H1 (cell line): ENCODE measurements at regions not wholly inside any gene's neighbourhood (a gene's known extent, or its start where the extent isn't known, plus 50 kb on each side); places are given as distances from the start of the nearest gene placed in this dataset.

Experiments
- CTCF ChIA-PET: fragments of 300-600 bp; sonication (Branson Sonifier 250); formaldehyde crosslinking; loops from one replicate; lab custom pipeline; 2021; ENCODE audit not compliant: partially characterized antibody; lab: Charles Lee
- POLR2A ChIA-PET: fragments of 300-600 bp; sonication (Branson Sonifier 250); formaldehyde crosslinking; loops from one replicate; lab custom pipeline; 2021; ENCODE audit warnings: inconsistent platforms; ENCODE audit not compliant: partially characterized antibody; lab: Charles Lee
- DNase-seq, 2 experiments: peaks; one replicate each; pipeline versions ENCODE4 v3.0.0 to v3.0.0-alpha.2; 2010 to 2022; ENCODE audit warnings: low spot score in 2 of 2, low read depth in 1 of 2, mixed read lengths in 1 of 2
- FAIRE-seq: peaks from 2 replicates; lab custom pipeline; 2011; peaks lifted over from hg19 to GRCh38; lab: Jason Lieb, UNC
- H2AFZ ChIP-seq: 2 replicates; pipeline ENCODE4 v1.8.1; 2012; ENCODE audit warnings: low read length, inconsistent platforms
- H2AK5ac ChIP-seq: 2 replicates; pipeline ENCODE4 v1.6.1; 2013; ENCODE audit warnings: low read depth, low read length
- H2BK120ac ChIP-seq: replicated peaks from 2 replicates; pipeline ENCODE3; 2013; ENCODE audit warnings: low read depth, low read length, inconsistent platforms
- H2BK12ac ChIP-seq: 2 replicates; pipeline ENCODE4 v1.6.1; 2013; ENCODE audit warnings: low read depth, low read length
- H2BK15ac ChIP-seq: 2 replicates; pipeline ENCODE4 v1.6.1; 2013; ENCODE audit warnings: low read length
- H2BK20ac ChIP-seq: 2 replicates; pipeline ENCODE4 v1.6.1; 2013; ENCODE audit warnings: low read length
- H2BK5ac ChIP-seq: 2 replicates; pipeline ENCODE4 v1.6.1; 2013; ENCODE audit warnings: low read depth, low read length
- H3K14ac ChIP-seq: 2 replicates; pipeline ENCODE4 v1.6.1; 2013; ENCODE audit warnings: inconsistent platforms; ENCODE audit not compliant: insufficient read length
- H3K18ac ChIP-seq: 2 replicates; pipeline ENCODE4 v1.6.1; 2013; ENCODE audit warnings: low read length; ENCODE audit errors: extremely low read depth
- H3K23ac ChIP-seq: 2 replicates; pipeline ENCODE4 v1.6.1; 2013; ENCODE audit warnings: inconsistent platforms; ENCODE audit not compliant: insufficient read length
- H3K23me2 ChIP-seq: 2 replicates; pipeline ENCODE4 v1.6.1; 2013; ENCODE audit warnings: low read depth, low read length
- H3K27ac ChIP-seq: 2 replicates; pipeline ENCODE4 v1.6.1; 2011; ENCODE audit warnings: low read depth, low read length, inconsistent platforms
- H3K27me3 ChIP-seq, 4 experiments: replicated peaks in 1 of 4; 1 replicate in 1 of 4; 2 replicates in 3 of 4; pipeline versions ENCODE4 v1.6.1 to v1.8.1; 2011 to 2013; ENCODE audit warnings: low read length in 3 of 4, mild to moderate bottlenecking in 3 of 4, inconsistent platforms in 2 of 4, mixed read lengths in 2 of 4, moderate library complexity in 1 of 4; ENCODE audit not compliant: control insufficient read depth in 3 of 4, insufficient read depth in 3 of 4; ENCODE audit errors: extremely low read depth in 1 of 4
- H3K36me3 ChIP-seq, 4 experiments: 2 replicates each; pipeline versions ENCODE4 v1.6.1 to v1.8.1; 2011 to 2013; ENCODE audit warnings: mild to moderate bottlenecking in 4 of 4, low read length in 3 of 4, moderate library complexity in 2 of 4, control low read depth in 1 of 4, inconsistent platforms in 1 of 4; ENCODE audit not compliant: insufficient read depth in 4 of 4, control insufficient read depth in 2 of 4
- H3K4ac ChIP-seq: replicated peaks from 2 replicates; pipeline ENCODE3; 2013; ENCODE audit warnings: low read length, low read depth, mixed read lengths, inconsistent platforms; ENCODE audit not compliant: insufficient read length
- H3K4me1 ChIP-seq, 4 experiments: replicated peaks in 1 of 4; 1 replicate in 1 of 4; 2 replicates in 3 of 4; pipeline versions ENCODE4 v1.6.1 to v1.8.1; 2011 to 2013; ENCODE audit warnings: low read length in 3 of 4, inconsistent platforms in 2 of 4, mixed read lengths in 1 of 4; ENCODE audit not compliant: insufficient read depth in 4 of 4, control insufficient read depth in 3 of 4
- H3K4me2 ChIP-seq, 2 experiments: 2 replicates each; pipeline versions ENCODE4 v1.6.1 to v1.8.1; 2011 to 2013; ENCODE audit warnings: low read depth in 2 of 2, low read length in 2 of 2, control low read depth in 1 of 2, inconsistent platforms in 1 of 2, mild to moderate bottlenecking in 1 of 2; ENCODE audit not compliant: insufficient read depth in 1 of 2
- H3K4me3 ChIP-seq, 4 experiments: fragments of 200-600, 300-600 bp in 1 of 4; sonication (generic), shearing (Covaris generic), sonication (Bioruptor Twin) in 1 of 4; 2 replicates each; pipeline versions ENCODE4 v1.5.1 to v1.8.1; 2011 to 2016; ENCODE audit warnings: low read length in 4 of 4, low read depth in 3 of 4, control low read depth in 2 of 4, inconsistent platforms in 2 of 4, mild to moderate bottlenecking in 2 of 4, mixed read lengths in 1 of 4, moderate library complexity in 1 of 4; ENCODE audit not compliant: insufficient read depth in 2 of 4; ENCODE audit errors: extremely low read depth in 1 of 4
- H3K56ac ChIP-seq: replicated peaks from 2 replicates; pipeline ENCODE3; 2013; ENCODE audit warnings: low read depth, mild to moderate bottlenecking, mixed read lengths, low read length, inconsistent platforms; ENCODE audit not compliant: insufficient read length
- H3K79me1 ChIP-seq: 2 replicates; pipeline ENCODE4 v1.6.1; 2013; ENCODE audit warnings: low read depth, low read length, control low read depth
- H3K79me2 ChIP-seq, 2 experiments: 2 replicates each; pipeline versions ENCODE4 v1.6.1 to v1.8.1; 2012 to 2013; ENCODE audit warnings: low read length in 2 of 2, mild to moderate bottlenecking in 2 of 2, inconsistent platforms in 1 of 2; ENCODE audit not compliant: insufficient read depth in 2 of 2, control insufficient read depth in 1 of 2
- H3K9ac ChIP-seq, 4 experiments: replicated peaks in 1 of 4; 1 replicate in 1 of 4; 2 replicates in 3 of 4; pipeline versions ENCODE4 v1.6.1 to v1.8.1; 2011 to 2013; ENCODE audit warnings: low read depth in 3 of 4, low read length in 3 of 4, control low read depth in 2 of 4, mild to moderate bottlenecking in 2 of 4, moderate library complexity in 2 of 4, inconsistent platforms in 1 of 4; ENCODE audit errors: extremely low read depth in 1 of 4
- H3K9me3 ChIP-seq, 2 experiments: 2 replicates each; pipeline versions ENCODE4 v1.6.1 to v1.8.1; 2012 to 2013; ENCODE audit warnings: mild to moderate bottlenecking in 2 of 2, moderate library complexity in 2 of 2, control low read depth in 1 of 2, inconsistent platforms in 1 of 2, low read depth in 1 of 2, low read length in 1 of 2, mixed read lengths in 1 of 2; ENCODE audit not compliant: insufficient read depth in 2 of 2
- H4K20me1 ChIP-seq, 2 experiments: replicated peaks in 1 of 2; 2 replicates each; pipeline versions ENCODE3 to v1.8.1; 2011 to 2013; ENCODE audit warnings: inconsistent platforms in 2 of 2, low read length in 2 of 2, mild to moderate bottlenecking in 1 of 2; ENCODE audit not compliant: insufficient read depth in 2 of 2, control insufficient read depth in 1 of 2
- H4K5ac ChIP-seq: 2 replicates; pipeline ENCODE4 v1.6.1; 2013; ENCODE audit warnings: low read length, low read depth, mixed read lengths, inconsistent platforms; ENCODE audit not compliant: insufficient read length
- H4K8ac ChIP-seq: 2 replicates; pipeline ENCODE4 v1.8.0; 2013; ENCODE audit warnings: mild to moderate bottlenecking, moderate library complexity, low read length, inconsistent platforms; ENCODE audit not compliant: insufficient read depth; ENCODE audit errors: extremely low read depth
- H4K91ac ChIP-seq: replicated peaks from 2 replicates; pipeline ENCODE3; 2013; ENCODE audit warnings: low read length, mixed read lengths, inconsistent platforms; ENCODE audit not compliant: insufficient read length
- CBX5 ChIP-seq: fragments of 300-800, 300-1000 bp; sonication (generic); IDR thresholded peaks from 2 replicates; pipeline ENCODE4 v1.7.1; 2016; ENCODE audit warnings: antibody characterized with exemption, low read length, low read depth
- HDAC6 ChIP-seq: IDR thresholded peaks from one replicate; pipeline ENCODE4 v1.7.1; 2012; ENCODE audit warnings: low read depth, mild to moderate bottlenecking, inconsistent platforms, low read length, moderate library complexity
- RNF2 ChIP-seq: fragments of 200-900, 300-1000 bp; sonication (generic); IDR thresholded peaks from 2 replicates; pipeline ENCODE4 v1.7.1; 2016; ENCODE audit warnings: borderline replicate concordance, low read depth, mild to moderate bottlenecking, antibody characterized with exemption, low read length; ENCODE audit not compliant: poor library complexity, severe bottlenecking; ENCODE audit errors: missing control alignments
- SAP30 ChIP-seq: fragments of 300-600 bp; sonication (generic); IDR thresholded peaks from 2 replicates; pipeline ENCODE4 v1.7.1; 2012; ENCODE audit warnings: low read length, moderate library complexity, mild to moderate bottlenecking, inconsistent platforms; ENCODE audit not compliant: insufficient read depth, insufficient replicate concordance
- SIN3A ChIP-seq, 2 experiments: IDR thresholded peaks in 1 of 2; conservative IDR thresholded peaks in 1 of 2; 2 replicates each; pipeline ENCODE4 v1.6.1; 2011 to 2012; ENCODE audit warnings: low read length in 2 of 2, improper control_type of control experiment in 1 of 2, low read depth in 1 of 2, mild to moderate bottlenecking in 1 of 2
- SIRT6 ChIP-seq: IDR thresholded peaks from one replicate; pipeline ENCODE4 v1.7.1; 2012; ENCODE audit warnings: low read length, inconsistent platforms
- SRF ChIP-seq: IDR thresholded peaks from 2 replicates; pipeline ENCODE4 v1.6.1; 2011; ENCODE audit warnings: mild to moderate bottlenecking, low read depth, low read length, moderate library complexity
- WGBS, 2 experiments: shearing (Covaris generic) in 1 of 2; methylation state at CpG; one replicate each; pipeline versions ENCODE4 v1.1.6 to v1.1.7; 2013 to 2015; ENCODE audit warnings: low lambda C conversion rate in 2 of 2, mixed read lengths in 2 of 2, inconsistent platforms in 1 of 2, low coverage in 1 of 2, missing lambda C conversion rate in 1 of 2; ENCODE audit not compliant: insufficient replicate concordance in 2 of 2, insufficient coverage in 1 of 2, insufficient read length in 1 of 2; ENCODE audit errors: extremely low coverage in 1 of 2, missing lambda C conversion rate in 1 of 2; 5-methylcytosine and 5-hydroxymethylcytosine counted together

GRCh38 chr3:73745526-73746191 lies 120.9 kb upstream of the PDZRN3 start:
- ChIA-PET CTCF (interaction anchor here (1.3 kb wide), 1 partner anchor 10 kb away, joined by 3 read pairs; no protein-coding TSS in a partner anchor), POLR2A (no interaction called here)
- Histone ChIP-seq H3K14ac (no peak overlapping the region), H4K8ac (no peak overlapping the region), H2BK15ac (no peak overlapping the region), H2AFZ (no peak overlapping the region), H2BK120ac (no peak overlapping the region), H2BK5ac (no peak overlapping the region), H4K5ac (no peak overlapping the region), H4K20me1 (no peaks in the 10 kb centered on the region), H3K79me2 (no peaks in the 10 kb centered on the region), H3K56ac (no peak overlapping the region), H3K4me2 (no peak overlapping the region), H3K36me3 (no peaks in the 10 kb centered on the region), H3K9me3 (no peaks in the 10 kb centered on the region), H3K27ac (no peak overlapping the region), H2AK5ac (no peak overlapping the region), H3K18ac (no peak overlapping the region), H2BK12ac (no peak overlapping the region), H3K27me3 (no peaks in the 10 kb centered on the region), H3K23ac (no peak overlapping the region), H3K4me1 (no peaks in the 10 kb centered on the region), H4K91ac (no peak overlapping the region), H2BK20ac (no peak overlapping the region), H3K4me3 (no peak overlapping the region), H3K23me2 (no peaks in the 10 kb centered on the region), H3K4ac (no peak overlapping the region), H3K9ac (no peak overlapping the region), H3K79me1 (no peaks in the 10 kb centered on the region)
- TF ChIP-seq HDAC6 (no peak), SRF (no peak), SAP30 (no peak), CBX5 (no peak), SIN3A (conservative IDR thresholded peaks at IDR 0.05 in 1 of 2, IDR thresholded peaks at IDR 0.05 in 1 of 2; ENCODE audit: low read depth in 1 of 2, low read length in 2 of 2) (no peak), RNF2 (no peak), SIRT6 (no peak)
- 88% methylated on average over 9 of the region's 9 CpGs; no CpG with 5 or more reads in 1 of the 2 experiments for WGBS, 2 experiments
- DNase-seq, result no peak
- FAIRE-seq, result no peak
